KMS-11 (cell line): ENCODE measurements at regions not wholly inside any gene's neighbourhood (a gene's known extent, or its start where the extent isn't known, plus 50 kb on each side); places are given as distances from the start of the nearest gene placed in this dataset.

Experiments used
- H2AFZ ChIP-seq: fragments of 200-600 bp; sonication (generic); 2 replicates; pipeline ENCODE4 v1.6.1; 2016; ENCODE audit warnings: antibody characterized with exemption, mixed run types, low read depth
- H3K27ac ChIP-seq: fragments of 200-600 bp; sonication (generic); 2 replicates; pipeline ENCODE4 v1.6.1; 2016; ENCODE audit warnings: mild to moderate bottlenecking, mixed run types
- H3K27me3 ChIP-seq: fragments of 200-600 bp; sonication (generic); 2 replicates; pipeline ENCODE4 v1.6.1; 2017; ENCODE audit warnings: mild to moderate bottlenecking, low read depth, mixed run types, moderate library complexity; ENCODE audit not compliant: insufficient read depth
- H3K36me3 ChIP-seq: fragments of 200-600 bp; sonication (generic); 2 replicates; pipeline ENCODE4 v1.6.1; 2017; ENCODE audit warnings: mild to moderate bottlenecking, mixed run types; ENCODE audit not compliant: insufficient read depth
- H3K4me1 ChIP-seq: fragments of 200-600 bp; sonication (generic); 2 replicates; pipeline ENCODE4 v1.6.1; 2016; ENCODE audit warnings: mild to moderate bottlenecking, low read depth, mixed run types; ENCODE audit not compliant: poor library complexity, severe bottlenecking
- H3K4me2 ChIP-seq: fragments of 200-600 bp; sonication (generic); 2 replicates; pipeline ENCODE4 v1.7.0; 2016; ENCODE audit warnings: mild to moderate bottlenecking, mixed run types
- H3K4me3 ChIP-seq: fragments of 200-600 bp; sonication (generic); IDR thresholded peaks from 2 replicates; pipeline ENCODE4 v1.6.1; 2017; ENCODE audit warnings: low read depth, low read length, mixed read lengths; ENCODE audit not compliant: insufficient read depth
- H3K79me2 ChIP-seq: fragments of 200-600 bp; sonication (generic); 2 replicates; pipeline ENCODE4 v1.6.1; 2016; ENCODE audit warnings: low read depth, mixed run types; ENCODE audit not compliant: insufficient read depth
- H3K9ac ChIP-seq: fragments of 200-600 bp; sonication (generic); 2 replicates; pipeline ENCODE4 v1.6.1; 2016; ENCODE audit warnings: mild to moderate bottlenecking, mixed run types
- H4K20me1 ChIP-seq: fragments of 200-600 bp; sonication (generic); 2 replicates; pipeline ENCODE4 v1.6.1; 2016; ENCODE audit warnings: mild to moderate bottlenecking, mixed run types; ENCODE audit not compliant: insufficient read depth
- CTCF ChIP-seq: fragments of 200-600 bp; sonication (generic); conservative IDR thresholded peaks from 2 replicates; pipeline ENCODE4 v1.6.1; 2017; ENCODE audit warnings: low read depth, mild to moderate bottlenecking, antibody characterized with exemption, low read length, moderate library complexity, mixed read lengths

GRCh38 chr5:136703706-136704105 is 338.4 kb upstream of the TRPC7 start:
- H3K36me3 ChIP-seq, result no peaks in the 10 kb centered on the region
- no peaks in the 10 kb centered on the region for H4K20me1 ChIP-seq
- no peak overlapping the region for H3K27ac ChIP-seq
- no peak overlapping the region for H3K4me2 ChIP-seq
- no peaks in the 10 kb centered on the region for H3K27me3 ChIP-seq
- no peak overlapping the region for H3K9ac ChIP-seq
- H3K79me2 ChIP-seq, result no peaks in the 10 kb centered on the region
- TF ChIP-seq CTCF, result no peak
- H3K4me1 ChIP-seq, result no peaks in the 10 kb centered on the region
- H3K4me3 ChIP-seq, result no peak overlapping the region
- H2AFZ ChIP-seq, result no peak overlapping the region

- H3K27me3 ChIP-seq, result no peaks in the 10 kb centered on the region
- no peak overlapping the region for H3K9ac ChIP-seq
- no peak for TF ChIP-seq CTCF
- H3K4me1 ChIP-seq, result no peaks in the 10 kb centered on the region
- no peaks in the 10 kb centered on the region for H3K36me3 ChIP-seq
- no peak overlapping the region for H3K4me2 ChIP-seq
- H4K20me1 ChIP-seq, result no peaks in the 10 kb centered on the region
- H3K4me3 ChIP-seq, result no peak overlapping the region
- no peak overlapping the region for H2AFZ ChIP-seq
- H3K79me2 ChIP-seq, result no peaks in the 10 kb centered on the region
- no peak overlapping the region for H3K27ac ChIP-seq
Observed at GRCh38 chr5:136703036-136703435, 337.7 kb upstream of the TRPC7 start.

- H3K36me3 ChIP-seq, result no peaks in the 10 kb centered on the region
- no peak overlapping the region for H3K4me3 ChIP-seq
- no peak overlapping the region for H3K27ac ChIP-seq
- no peak for TF ChIP-seq CTCF
- H3K9ac ChIP-seq, result no peak overlapping the region
- H3K79me2 ChIP-seq, result no peaks in the 10 kb centered on the region
- H2AFZ ChIP-seq, result no peak overlapping the region
- no peaks in the 10 kb centered on the region for H3K27me3 ChIP-seq
- H3K4me1 ChIP-seq, result no peaks in the 10 kb centered on the region
- no peak overlapping the region for H3K4me2 ChIP-seq
- H4K20me1 ChIP-seq, result no peaks in the 10 kb centered on the region
Observed at GRCh38 chr5:136701191-136701590, 335.8 kb upstream of the TRPC7 start.

GRCh38 chr5:136699651-136700050 is 334.3 kb upstream of the TRPC7 start:
- Histone ChIP-seq H3K27me3 (no peaks in the 10 kb centered on the region), H3K4me3 (no peak overlapping the region), H4K20me1 (no peaks in the 10 kb centered on the region), H3K4me2 (no peak overlapping the region), H3K4me1 (no peaks in the 10 kb centered on the region), H3K79me2 (no peaks in the 10 kb centered on the region), H3K9ac (no peak overlapping the region), H3K27ac (no peak overlapping the region), H3K36me3 (no peaks in the 10 kb centered on the region), H2AFZ (no peak overlapping the region)
- TF ChIP-seq CTCF, result no peak

- H4K20me1 ChIP-seq, result no peaks in the 10 kb centered on the region
- TF ChIP-seq CTCF, result no peak
Observed at GRCh38 chr5:136698970-136699369, 333.6 kb upstream of the TRPC7 start.

More at GRCh38 chr5:136698970-136699369, 333.6 kb upstream of the TRPC7 start:
- H3K4me3 ChIP-seq, result no peak overlapping the region
- no peaks in the 10 kb centered on the region for H3K36me3 ChIP-seq
- H3K27me3 ChIP-seq, result no peaks in the 10 kb centered on the region
- H3K4me2 ChIP-seq, result no peak overlapping the region
- no peaks in the 10 kb centered on the region for H3K4me1 ChIP-seq
- H3K27ac ChIP-seq, result no peak overlapping the region
- H3K79me2 ChIP-seq, result no peaks in the 10 kb centered on the region
- H2AFZ ChIP-seq, result no peak overlapping the region
- H3K9ac ChIP-seq, result no peak overlapping the region
